ENCODE measurements at regions not wholly inside any gene's neighbourhood (a gene's known extent, or its start where the extent isn't known, plus 50 kb on each side); places are given as distances from the start of the nearest gene placed in this dataset.

DNA sequence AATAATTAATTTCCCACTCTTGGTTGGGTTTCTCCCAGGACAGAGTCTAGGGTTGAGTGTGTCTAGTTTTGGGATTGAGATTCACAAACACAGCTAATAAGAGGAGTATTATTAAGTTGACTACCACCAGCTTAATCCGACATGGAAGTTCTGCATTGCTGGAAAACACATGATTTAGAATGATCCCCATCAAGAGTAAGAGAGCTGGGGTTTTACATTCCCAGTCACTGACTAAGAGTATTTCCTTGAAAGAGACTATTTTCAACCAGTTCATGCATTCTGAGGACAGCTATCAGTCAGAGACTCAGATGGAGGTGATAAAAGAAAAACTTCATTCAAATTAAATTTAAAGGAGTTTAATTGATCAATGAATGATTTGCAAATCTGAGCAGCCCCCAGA is 334.6 kb upstream of the LRATD1 start:
- DNase-seq = no peak
- H3K36me3 ChIP-seq (ENCODE audit: insufficient read depth, low read length) = no peaks in the 10 kb centered on the region
- no peak overlapping the region for H3K4me2 ChIP-seq (ENCODE audit: low read depth, low read length, poor library complexity, severe bottlenecking)
- H3K27ac ChIP-seq (ENCODE audit: low read length) = no peak overlapping the region
- no peak overlapping the region for H2AFZ ChIP-seq (ENCODE audit: low read length)
- H3K4me1 ChIP-seq (ENCODE audit: low read length) = no peaks in the 10 kb centered on the region
- 0 out of 2 replicates have a peak, but pooled peaks cover 3% of the 10 kb centered on the region for H3K27me3 ChIP-seq (ENCODE audit: low read length)
- no peaks in the 10 kb centered on the region for H4K20me1 ChIP-seq (ENCODE audit: insufficient read depth, low read depth, low read length)
- no peaks in the 10 kb centered on the region for H3K79me2 ChIP-seq (ENCODE audit: low read length)
- H3K4me3 ChIP-seq (ENCODE audit: low read length) = no peak overlapping the region
- H3K9me2 ChIP-seq (replicated peaks; ENCODE audit: insufficient read depth, low read length) = no peaks in the 10 kb centered on the region; the same call in 1 of the 2 replicates
- no peak overlapping the region for H3K9ac ChIP-seq (ENCODE audit: low read length)
- H3K9me3 ChIP-seq (ENCODE audit: low read length) = no peaks in the 10 kb centered on the region; the same call in 1 of the 2 replicates

DNA sequence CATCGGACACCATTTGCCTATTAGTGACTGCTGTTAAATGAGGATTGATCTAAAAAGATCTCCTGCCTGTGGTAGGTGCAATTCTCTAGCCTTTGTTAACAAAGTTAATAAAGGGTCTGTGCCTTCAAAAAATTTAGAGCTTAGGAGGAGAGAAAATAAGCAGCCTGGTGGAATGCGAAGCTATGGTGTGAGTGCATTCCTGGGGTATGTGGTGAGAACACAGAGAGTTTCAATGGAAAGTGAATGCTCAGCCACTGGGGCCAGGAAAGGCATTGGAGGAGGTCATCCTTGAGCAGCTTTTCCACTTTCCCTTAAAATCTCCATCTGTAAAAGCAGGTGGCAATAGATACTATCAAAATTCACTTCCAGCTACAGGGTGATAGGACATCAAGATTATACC is 331.2 kb upstream of the LRATD1 start:
- H3K4me3 ChIP-seq (ENCODE audit: low read length) = no peak overlapping the region
- no peaks in the 10 kb centered on the region for H3K79me2 ChIP-seq (ENCODE audit: low read length)
- no peaks in the 10 kb centered on the region for H4K20me1 ChIP-seq (ENCODE audit: insufficient read depth, low read depth, low read length)
- H3K4me1 ChIP-seq (ENCODE audit: low read length) = no peaks in the 10 kb centered on the region
- no peak overlapping the region for H3K9ac ChIP-seq (ENCODE audit: low read length)
- no peaks in the 10 kb centered on the region for H3K36me3 ChIP-seq (ENCODE audit: insufficient read depth, low read length)
- H3K27ac ChIP-seq (ENCODE audit: low read length) = no peak overlapping the region
- no peak overlapping the region for H2AFZ ChIP-seq (ENCODE audit: low read length)
- DNase-seq = no peak
- H3K4me2 ChIP-seq (ENCODE audit: low read depth, low read length, poor library complexity, severe bottlenecking) = no peak overlapping the region
- H3K9me3 ChIP-seq (ENCODE audit: low read length) = no peaks in the 10 kb centered on the region
- H3K27me3 ChIP-seq (ENCODE audit: low read length) = 0 out of 2 replicates have a peak, but pooled peaks cover 3% of the 10 kb centered on the region
- H3K9me2 ChIP-seq (replicated peaks; ENCODE audit: insufficient read depth, low read length) = no peaks in the 10 kb centered on the region; the same call in 1 of the 2 replicates

DNA sequence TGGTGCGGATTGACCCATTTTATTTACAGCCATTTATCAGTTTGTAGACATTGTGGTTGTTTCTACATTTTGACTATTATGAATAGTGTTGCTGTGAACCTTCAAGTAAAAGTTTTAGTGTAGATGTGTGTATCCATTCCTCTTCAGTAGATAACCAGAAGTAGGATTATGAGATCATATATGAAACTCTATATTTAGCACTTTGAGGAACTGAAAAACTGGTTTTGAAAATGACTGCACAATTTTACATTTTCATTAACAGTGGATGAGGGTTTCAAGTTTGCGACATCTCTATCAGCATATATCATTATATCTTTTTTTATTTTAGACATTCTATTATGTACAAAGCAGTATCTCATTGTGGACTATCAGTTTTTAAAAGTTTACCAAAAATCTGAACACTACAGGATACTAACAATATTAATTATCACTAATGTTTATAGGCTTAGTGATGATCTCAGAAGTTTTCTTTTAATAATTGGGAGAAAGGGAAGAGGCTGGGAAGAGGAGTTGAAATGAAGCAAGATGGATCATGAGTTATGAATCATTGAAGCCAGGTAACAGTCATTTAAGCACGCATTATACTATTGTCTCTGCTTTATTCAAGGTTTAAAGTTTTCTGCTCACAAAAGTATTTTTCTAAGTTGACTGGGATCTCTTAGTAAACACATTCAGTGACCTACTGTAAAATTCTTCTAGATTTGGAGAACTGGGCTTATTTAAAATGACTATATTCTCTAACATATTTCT is 329.0 kb upstream of the LRATD1 start:
- Histone ChIP-seq H3K27ac (ENCODE audit: low read length) (no peak overlapping the region), H3K4me2 (ENCODE audit: low read depth, low read length, poor library complexity, severe bottlenecking) (no peak overlapping the region), H2AFZ (ENCODE audit: low read length) (no peak overlapping the region), H3K9me3 (ENCODE audit: low read length) (no peaks in the 10 kb centered on the region), H3K27me3 (ENCODE audit: low read length) (0 out of 2 replicates have a peak, but pooled peaks cover 2% of the 10 kb centered on the region), H3K9me2 (replicated peaks; ENCODE audit: insufficient read depth, low read length) (no peaks in the 10 kb centered on the region), H3K9ac (ENCODE audit: low read length) (no peak overlapping the region), H3K4me3 (ENCODE audit: low read length) (no peak overlapping the region), H3K4me1 (ENCODE audit: low read length) (no peaks in the 10 kb centered on the region), H3K79me2 (ENCODE audit: low read length) (no peaks in the 10 kb centered on the region), H4K20me1 (ENCODE audit: insufficient read depth, low read depth, low read length) (no peaks in the 10 kb centered on the region), H3K36me3 (ENCODE audit: insufficient read depth, low read length) (no peaks in the 10 kb centered on the region)
- no peak for DNase-seq

DNA sequence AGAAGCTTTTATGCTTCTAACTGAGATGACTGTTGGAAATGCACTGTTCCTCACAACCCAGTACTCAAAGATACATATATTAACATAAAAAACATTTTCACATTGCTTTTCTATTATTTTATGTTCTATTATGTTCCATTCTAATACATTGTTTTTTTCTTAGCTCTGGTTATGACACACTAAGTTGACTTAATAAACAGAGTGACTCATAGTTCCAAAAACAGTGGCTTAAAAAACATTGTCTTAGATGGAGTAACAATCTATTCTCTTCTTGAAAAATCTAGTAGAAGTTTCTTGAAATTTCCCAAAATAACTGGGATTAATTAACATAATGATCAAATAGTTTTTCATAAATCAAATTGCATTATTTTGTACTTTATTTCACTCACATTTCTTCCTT is 328.2 kb upstream of the LRATD1 start:
- Histone ChIP-seq H3K4me3 (ENCODE audit: low read length) (no peak overlapping the region), H3K4me2 (ENCODE audit: low read depth, low read length, poor library complexity, severe bottlenecking) (no peak overlapping the region), H3K27ac (ENCODE audit: low read length) (no peak overlapping the region), H3K9me3 (ENCODE audit: low read length) (no peaks in the 10 kb centered on the region), H4K20me1 (ENCODE audit: insufficient read depth, low read depth, low read length) (no peaks in the 10 kb centered on the region), H3K36me3 (ENCODE audit: insufficient read depth, low read length) (no peaks in the 10 kb centered on the region), H2AFZ (ENCODE audit: low read length) (no peak overlapping the region), H3K9ac (ENCODE audit: low read length) (no peak overlapping the region), H3K9me2 (replicated peaks; ENCODE audit: insufficient read depth, low read length) (no peaks in the 10 kb centered on the region), H3K79me2 (ENCODE audit: low read length) (no peaks in the 10 kb centered on the region), H3K4me1 (ENCODE audit: low read length) (no peaks in the 10 kb centered on the region), H3K27me3 (ENCODE audit: low read length) (no peaks in the 10 kb centered on the region)
- DNase-seq = no peak

DNA sequence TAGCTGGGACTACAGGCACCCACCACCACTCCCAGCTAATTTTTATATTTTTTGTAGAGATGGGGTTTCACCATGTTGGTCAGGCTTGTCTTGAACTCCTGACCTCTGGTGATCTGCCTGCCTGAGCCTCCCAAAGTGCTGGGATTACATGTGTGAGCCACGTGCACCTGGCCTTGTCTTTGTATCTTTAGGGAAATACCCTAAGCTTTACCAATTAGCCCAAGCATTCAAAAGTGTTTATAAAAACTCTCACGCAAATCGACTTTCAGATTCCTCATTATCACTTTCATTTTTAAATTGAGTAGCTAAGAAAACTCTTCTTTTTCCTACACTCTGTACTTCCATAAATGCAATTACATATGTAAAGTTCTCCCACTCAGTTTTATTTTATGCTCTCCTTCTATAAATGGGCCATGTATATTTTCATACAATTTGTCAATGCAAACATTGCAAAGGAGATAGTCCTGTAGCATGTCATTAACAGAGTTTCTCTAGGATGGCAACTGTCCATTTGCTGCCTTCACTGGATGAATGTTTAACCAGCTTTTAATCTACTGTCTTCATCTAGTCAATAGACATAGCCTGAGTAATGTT is 326.2 kb upstream of the LRATD1 start:
- Histone ChIP-seq H3K4me2 (ENCODE audit: low read depth, low read length, poor library complexity, severe bottlenecking) (no peak overlapping the region), H4K20me1 (ENCODE audit: insufficient read depth, low read depth, low read length) (no peaks in the 10 kb centered on the region), H3K36me3 (ENCODE audit: insufficient read depth, low read length) (no peaks in the 10 kb centered on the region), H3K4me1 (ENCODE audit: low read length) (no peaks in the 10 kb centered on the region), H3K27me3 (ENCODE audit: low read length) (no peaks in the 10 kb centered on the region), H3K79me2 (ENCODE audit: low read length) (no peaks in the 10 kb centered on the region), H3K9me3 (ENCODE audit: low read length) (no peaks in the 10 kb centered on the region), H3K27ac (ENCODE audit: low read length) (no peak overlapping the region), H3K9me2 (replicated peaks; ENCODE audit: insufficient read depth, low read length) (no peaks in the 10 kb centered on the region), H3K4me3 (ENCODE audit: low read length) (no peak overlapping the region), H2AFZ (ENCODE audit: low read length) (no peak overlapping the region), H3K9ac (ENCODE audit: low read length) (no peak overlapping the region)
- no peak for DNase-seq

DNA sequence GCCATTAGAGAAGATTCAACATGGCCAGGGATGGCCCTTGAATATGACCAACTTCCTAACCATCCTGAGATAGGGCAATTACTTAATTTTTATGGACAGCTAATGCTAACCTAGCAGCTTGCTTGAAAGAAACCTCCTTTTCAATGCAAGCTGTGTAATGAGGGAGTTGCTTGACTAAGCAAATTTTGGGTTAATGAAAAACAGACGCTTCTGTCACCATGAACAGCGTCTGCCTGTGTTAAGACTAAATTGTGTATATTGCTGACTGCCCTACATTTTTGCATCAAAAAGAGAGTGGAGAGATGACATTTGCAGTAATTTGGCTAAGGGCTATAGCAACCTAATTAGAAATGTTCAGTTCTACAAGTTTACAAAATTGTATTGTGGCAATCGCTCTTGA is 319.2 kb upstream of the LRATD1 start:
- Histone ChIP-seq H3K36me3 (ENCODE audit: insufficient read depth, low read length) (no peaks in the 10 kb centered on the region), H3K27me3 (ENCODE audit: low read length) (no peaks in the 10 kb centered on the region), H3K9ac (ENCODE audit: low read length) (no peak overlapping the region), H3K79me2 (ENCODE audit: low read length) (no peaks in the 10 kb centered on the region), H4K20me1 (ENCODE audit: insufficient read depth, low read depth, low read length) (no peaks in the 10 kb centered on the region), H3K9me2 (replicated peaks; ENCODE audit: insufficient read depth, low read length) (no peaks in the 10 kb centered on the region), H3K9me3 (ENCODE audit: low read length) (no peaks in the 10 kb centered on the region), H3K4me2 (ENCODE audit: low read depth, low read length, poor library complexity, severe bottlenecking) (no peak overlapping the region), H3K4me1 (ENCODE audit: low read length) (no peaks in the 10 kb centered on the region), H3K4me3 (ENCODE audit: low read length) (no peak overlapping the region), H2AFZ (ENCODE audit: low read length) (no peak overlapping the region), H3K27ac (ENCODE audit: low read length) (no peak overlapping the region)
- no peak for DNase-seq

DNA sequence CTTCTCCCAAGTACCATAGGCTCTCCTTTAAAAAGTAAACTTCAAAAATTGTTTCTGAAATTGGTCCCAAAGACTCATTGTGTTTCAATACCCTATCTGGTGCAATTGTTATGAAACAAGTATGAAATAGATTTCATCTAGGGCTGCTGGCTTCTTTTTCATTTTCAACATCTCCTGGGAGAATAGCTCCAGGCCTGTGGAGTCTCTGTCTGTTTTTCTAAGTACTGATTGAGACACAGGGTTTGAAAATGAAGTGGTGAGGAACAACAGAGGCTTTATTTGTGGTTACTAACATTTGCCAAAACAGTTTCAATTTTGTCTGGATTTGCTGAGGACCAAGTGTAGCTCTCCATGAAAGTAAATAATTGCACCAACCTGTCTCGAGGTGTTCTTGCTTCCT is 315.9 kb upstream of the LRATD1 start:
- no peaks in the 10 kb centered on the region for H3K9me2 ChIP-seq (replicated peaks; ENCODE audit: insufficient read depth, low read length)
- H3K9ac ChIP-seq (ENCODE audit: low read length) = no peak overlapping the region
- no peaks in the 10 kb centered on the region for H3K79me2 ChIP-seq (ENCODE audit: low read length)
- H3K4me1 ChIP-seq (ENCODE audit: low read length) = no peaks in the 10 kb centered on the region
- no peak overlapping the region for H3K4me3 ChIP-seq (ENCODE audit: low read length)
- no peak overlapping the region for H3K4me2 ChIP-seq (ENCODE audit: low read depth, low read length, poor library complexity, severe bottlenecking)
- H2AFZ ChIP-seq (ENCODE audit: low read length) = no peak overlapping the region
- no peak for DNase-seq
- no peaks in the 10 kb centered on the region; the same call in 1 of the 2 replicates for H3K9me3 ChIP-seq (ENCODE audit: low read length)
- no peaks in the 10 kb centered on the region for H3K36me3 ChIP-seq (ENCODE audit: insufficient read depth, low read length)
- no peaks in the 10 kb centered on the region for H3K27me3 ChIP-seq (ENCODE audit: low read length)
- H3K27ac ChIP-seq (ENCODE audit: low read length) = no peak overlapping the region
- no peaks in the 10 kb centered on the region for H4K20me1 ChIP-seq (ENCODE audit: insufficient read depth, low read depth, low read length)

DNA sequence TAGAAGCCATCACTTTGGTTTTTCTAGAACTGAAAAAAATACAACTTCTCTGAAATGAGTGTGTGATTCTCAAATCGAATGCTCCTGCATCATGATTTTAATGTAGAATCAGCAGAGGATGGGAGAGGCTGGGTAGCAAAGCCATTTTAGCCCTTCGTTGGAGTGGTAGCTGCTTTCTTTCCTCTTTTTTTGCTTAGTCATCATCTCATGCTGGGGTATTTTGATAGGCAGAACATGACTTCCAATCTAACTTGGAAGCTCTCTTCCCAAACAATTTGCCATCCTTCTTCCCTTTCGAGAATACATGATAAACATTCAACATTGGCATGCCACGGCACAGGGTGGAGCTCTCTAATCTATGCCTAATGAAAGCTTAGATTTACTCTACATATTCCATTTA is 311.2 kb upstream of the LRATD1 start:
- H3K9ac ChIP-seq (ENCODE audit: low read length) = no peak overlapping the region
- DNase-seq = no peak
- no peaks in the 10 kb centered on the region for H3K79me2 ChIP-seq (ENCODE audit: low read length)

More for the DNA sequence above, 311.2 kb upstream of the LRATD1 start:
- H3K27me3 ChIP-seq (ENCODE audit: low read length) = no peaks in the 10 kb centered on the region
- H3K36me3 ChIP-seq (ENCODE audit: insufficient read depth, low read length) = no peaks in the 10 kb centered on the region
- H3K4me3 ChIP-seq (ENCODE audit: low read length) = no peak overlapping the region
- no peaks in the 10 kb centered on the region; the same call in 1 of the 2 replicates for H3K9me3 ChIP-seq (ENCODE audit: low read length)
- H2AFZ ChIP-seq (ENCODE audit: low read length) = no peak overlapping the region
- H3K9me2 ChIP-seq (replicated peaks; ENCODE audit: insufficient read depth, low read length) = no peaks in the 10 kb centered on the region
- no peak overlapping the region for H3K27ac ChIP-seq (ENCODE audit: low read length)
- H3K4me1 ChIP-seq (ENCODE audit: low read length) = no peaks in the 10 kb centered on the region
- no peaks in the 10 kb centered on the region for H4K20me1 ChIP-seq (ENCODE audit: insufficient read depth, low read depth, low read length)
- no peak overlapping the region for H3K4me2 ChIP-seq (ENCODE audit: low read depth, low read length, poor library complexity, severe bottlenecking)

All from Karpas-422 (cell line).